HG03378 (cell line): ENCODE measurements at regions not wholly inside any gene's neighbourhood (a gene's known extent, or its start where the extent isn't known, plus 50 kb on each side); places are given as distances from the start of the nearest gene placed in this dataset.

Experiments
- ATAC-seq: cut with Tn5 transposase; IDR thresholded peaks from one replicate; pipeline ENCODE4 v1.9.1; 2021; ENCODE audit warnings: mild to moderate bottlenecking, moderate library complexity; ENCODE audit not compliant: unreplicated experiment

DNA sequence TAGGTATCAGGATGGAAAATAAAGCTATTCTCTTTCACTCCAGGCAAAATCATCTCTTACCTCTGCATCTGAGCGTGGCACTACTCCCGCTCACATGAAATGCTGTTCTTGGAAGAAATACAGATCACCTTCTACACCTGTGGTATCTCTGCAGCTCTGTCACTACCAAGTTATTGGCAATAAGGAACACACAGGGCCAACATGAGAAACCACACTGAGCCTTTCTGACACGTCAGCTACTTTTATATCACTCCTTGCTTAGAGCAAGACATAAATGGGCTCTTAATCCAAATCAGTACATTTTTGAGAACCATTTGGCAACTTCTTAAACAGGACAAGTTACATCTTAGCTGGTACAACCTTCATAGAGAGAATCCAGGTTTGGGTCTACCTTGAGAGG is 101.8 kb upstream of the GUCY1A1 start:
- no peak for ATAC-seq

DNA sequence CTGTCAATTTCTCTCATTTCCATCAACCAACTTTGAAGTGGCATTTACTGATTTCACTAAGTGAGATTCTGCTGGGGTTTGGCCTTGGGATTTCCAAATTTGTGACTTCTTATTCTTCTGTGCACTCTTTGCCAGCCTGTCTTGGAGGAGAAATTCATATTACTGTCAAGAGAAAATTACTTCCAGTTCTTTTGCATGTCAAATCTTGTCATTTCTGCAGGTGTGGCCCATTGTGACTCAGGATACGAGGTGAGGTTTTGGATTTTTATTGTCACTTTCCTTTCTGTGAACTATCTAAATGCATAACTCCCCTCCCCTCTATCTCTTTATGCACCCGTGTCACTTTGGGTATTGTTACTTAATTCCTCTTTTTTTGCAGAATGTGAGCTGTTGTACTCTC is 102.6 kb upstream of the GUCY1A1 start:
- no peak for ATAC-seq

DNA sequence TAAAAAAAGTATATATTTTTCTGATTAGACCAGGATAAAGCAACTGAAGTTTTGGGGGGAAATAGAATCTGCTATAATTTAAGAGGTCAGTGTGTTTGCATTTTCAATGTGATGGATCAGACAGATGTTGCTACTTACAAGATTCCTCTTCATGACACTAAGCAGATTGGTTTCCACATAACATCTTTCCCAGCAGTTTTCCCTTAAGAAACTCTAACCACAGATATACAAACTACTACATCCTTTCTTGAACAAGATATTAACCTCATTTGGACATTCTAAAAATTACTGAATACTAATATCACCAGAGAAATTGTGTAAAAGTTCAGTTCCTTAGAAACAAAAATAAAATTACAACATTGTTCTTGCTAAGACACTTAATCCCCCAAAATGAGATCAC is 106.7 kb upstream of the GUCY1A1 start:
- ATAC-seq: no peak

DNA sequence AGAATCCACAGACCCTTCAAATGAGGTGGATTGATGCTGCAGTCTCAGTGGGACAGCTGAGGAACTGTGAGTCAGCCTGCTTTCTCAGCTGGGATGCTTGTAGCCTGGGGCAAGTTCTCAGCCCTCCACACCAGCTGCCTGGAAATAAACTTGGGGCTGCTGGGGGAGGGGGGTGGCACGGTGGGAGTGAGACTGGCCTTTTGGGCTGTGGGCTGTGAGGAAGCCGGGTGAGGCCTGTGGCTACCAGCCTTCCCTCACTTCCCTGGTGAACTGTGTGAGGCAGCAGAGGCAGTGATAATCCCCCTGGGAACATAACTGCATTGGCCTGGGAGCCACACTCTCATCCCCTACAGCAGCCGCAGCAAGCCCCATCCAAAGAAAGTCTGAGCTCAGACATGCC is 114.5 kb upstream of the GUCY1A1 start:
- no peak for ATAC-seq

DNA sequence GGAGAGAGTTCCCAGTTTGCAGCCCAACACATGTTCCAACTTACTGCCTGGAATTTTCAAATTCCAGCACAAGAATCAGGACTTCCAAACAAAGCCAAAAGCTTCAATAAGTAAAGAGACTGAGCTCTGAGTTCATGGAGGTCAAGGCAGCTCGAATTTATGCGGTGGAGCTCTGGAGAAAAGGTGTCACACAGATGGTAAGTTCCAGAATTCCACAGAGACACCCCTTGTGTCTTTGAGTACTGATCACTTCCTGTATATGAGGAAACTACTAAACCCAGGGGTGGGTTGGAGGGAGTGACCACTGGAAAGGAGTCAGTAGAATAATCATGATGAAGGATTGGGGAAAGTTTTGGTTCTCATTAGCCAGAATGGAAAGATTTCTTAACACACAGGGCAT is 118.5 kb upstream of the GUCY1A1 start:
- no peak for ATAC-seq

DNA sequence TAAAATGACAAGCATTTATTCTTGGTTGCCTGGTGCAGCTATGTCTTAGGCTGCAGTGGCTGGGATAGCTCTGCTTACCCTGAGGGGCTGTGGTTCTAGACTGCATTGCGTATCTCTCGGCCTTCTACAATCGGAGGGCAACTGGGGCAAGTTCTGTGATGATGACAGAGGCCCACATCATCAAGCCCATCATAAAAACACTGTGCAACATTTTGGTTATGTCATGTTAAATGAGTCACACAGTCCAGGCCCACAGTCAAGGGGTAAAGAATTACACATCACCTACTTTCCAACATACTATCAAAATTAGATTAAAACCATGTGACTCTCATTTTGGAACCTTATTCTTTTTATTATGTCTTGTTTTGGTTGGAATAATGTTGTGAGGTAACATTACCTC is 120.2 kb upstream of the GUCY1A1 start:
- ATAC-seq: no peak

DNA sequence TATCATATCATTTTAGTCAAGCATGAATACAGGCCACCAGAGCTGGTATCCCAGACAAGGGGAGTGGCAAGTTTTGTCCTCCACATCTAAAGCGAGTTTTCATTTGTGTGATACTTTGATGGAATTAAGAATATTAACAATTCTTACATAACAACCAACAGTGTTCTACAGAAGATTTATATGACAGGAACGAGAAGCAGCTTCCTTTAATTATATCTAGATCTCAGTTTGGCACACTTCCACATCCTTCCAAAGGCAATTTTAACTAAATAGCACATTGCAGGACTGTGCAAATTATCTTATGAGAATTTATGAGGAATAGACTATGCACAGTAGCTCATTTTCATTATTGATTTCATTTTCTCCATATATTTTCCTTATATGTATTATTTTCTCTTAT is 121.2 kb upstream of the GUCY1A1 start:
- no peak for ATAC-seq

DNA sequence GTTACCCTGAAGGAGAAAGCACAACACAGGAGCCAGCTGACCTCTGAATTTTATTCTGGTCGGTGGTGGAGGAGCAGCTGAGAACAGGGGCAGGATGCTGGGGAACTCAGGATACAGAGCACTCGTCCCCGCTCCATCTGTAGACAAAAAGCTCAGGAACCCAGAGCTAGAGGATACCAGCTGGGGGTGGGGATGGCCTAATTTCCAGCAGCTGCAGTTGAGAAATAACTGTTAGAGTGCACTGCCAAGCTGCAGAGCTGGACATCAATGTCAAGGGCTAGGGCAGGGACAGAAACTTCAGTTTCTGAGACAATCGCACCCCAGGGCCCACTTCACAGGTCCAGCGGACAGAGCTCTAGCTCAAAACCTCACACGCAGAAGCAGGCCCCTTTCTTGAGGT is 122.1 kb upstream of the GUCY1A1 start:
- ATAC-seq: no peak

DNA sequence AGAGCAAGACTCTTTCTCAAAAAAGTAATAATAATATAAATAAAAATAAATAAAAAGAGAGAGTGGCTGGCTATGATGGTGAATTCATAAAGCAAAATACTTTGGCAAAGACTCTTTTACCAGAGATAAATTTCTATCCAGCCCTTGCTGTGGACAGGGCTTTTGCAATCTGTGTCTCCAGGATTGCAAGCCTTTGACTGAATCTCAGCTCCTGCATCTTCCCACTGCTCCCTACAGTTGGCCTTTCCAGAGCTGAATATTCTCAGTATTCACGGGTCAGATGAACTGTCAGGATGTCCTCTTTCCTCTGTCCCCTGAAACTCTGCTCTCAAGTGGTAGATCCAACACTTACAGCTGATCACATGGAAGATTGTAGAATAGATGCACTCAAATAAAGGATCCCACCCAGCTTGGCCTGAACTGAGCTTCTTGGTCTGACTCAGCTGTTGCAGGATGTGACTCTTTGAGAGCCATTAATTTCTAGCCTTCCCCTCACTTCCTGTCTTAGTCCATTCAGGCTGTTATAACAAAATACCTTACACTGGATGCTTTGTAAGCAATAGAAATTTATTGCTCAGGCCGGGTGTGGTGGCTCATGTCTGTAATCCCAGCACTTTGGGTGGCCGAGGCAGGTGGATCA is 123.4 kb upstream of the GUCY1A1 start:
- ATAC-seq: no peak

DNA sequence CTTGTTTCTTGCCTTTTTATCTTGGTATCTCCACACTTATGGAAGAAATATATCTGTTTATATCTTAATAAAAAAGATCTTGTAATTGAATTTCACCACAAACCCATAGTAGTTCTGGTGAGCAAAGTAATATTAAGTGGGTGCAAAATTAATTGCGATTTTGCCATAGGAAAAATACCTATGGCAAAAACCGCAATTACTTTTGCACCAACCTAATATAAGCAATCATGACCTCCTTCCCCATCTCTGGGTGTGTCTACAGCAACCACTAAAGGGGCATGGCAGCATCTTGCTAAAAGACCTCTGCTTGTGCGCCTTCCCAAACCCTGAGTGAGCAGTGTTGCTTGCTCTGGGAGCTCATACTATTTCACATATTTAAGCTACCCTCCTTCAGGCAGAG is 124.2 kb upstream of the GUCY1A1 start:
- ATAC-seq: no peak

DNA sequence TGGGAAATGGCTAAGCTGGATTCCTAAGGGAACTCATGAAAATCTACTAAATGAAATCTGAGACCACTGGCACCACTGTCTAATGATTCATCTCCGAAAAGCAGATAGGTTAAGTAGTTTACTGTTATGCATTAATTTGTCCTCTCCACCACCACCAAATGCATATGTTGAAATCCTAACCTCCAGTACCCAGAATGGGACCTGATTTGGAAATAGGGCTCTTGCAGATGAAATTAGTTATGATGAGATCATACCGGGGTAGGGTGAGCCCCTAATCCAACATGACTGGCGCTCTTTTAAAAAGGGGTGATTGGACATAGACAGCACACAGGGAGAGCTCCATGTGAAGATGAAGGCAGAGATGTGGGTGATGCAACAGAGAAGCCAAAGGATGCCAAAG is 124.9 kb upstream of the GUCY1A1 start:
- ATAC-seq: no peak

DNA sequence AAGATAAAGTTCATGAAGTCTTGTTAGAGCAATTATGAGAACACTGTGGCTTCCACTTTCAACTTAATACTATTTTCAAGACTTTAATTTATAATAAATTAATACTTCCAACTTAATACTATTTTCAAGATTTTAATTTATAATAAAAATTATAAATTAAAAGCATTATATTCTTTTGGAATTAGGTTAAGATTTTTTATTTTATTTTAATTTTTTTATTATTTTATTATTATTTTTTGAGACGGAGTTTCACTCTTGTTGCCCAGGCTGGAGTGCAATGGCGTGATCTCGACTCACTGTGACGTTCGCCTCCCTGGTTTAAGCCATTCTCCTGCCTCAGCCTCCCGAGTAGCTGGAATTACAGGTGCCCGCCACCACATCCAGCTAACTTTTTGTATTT is 126.0 kb upstream of the GUCY1A1 start:
- no peak for ATAC-seq

DNA sequence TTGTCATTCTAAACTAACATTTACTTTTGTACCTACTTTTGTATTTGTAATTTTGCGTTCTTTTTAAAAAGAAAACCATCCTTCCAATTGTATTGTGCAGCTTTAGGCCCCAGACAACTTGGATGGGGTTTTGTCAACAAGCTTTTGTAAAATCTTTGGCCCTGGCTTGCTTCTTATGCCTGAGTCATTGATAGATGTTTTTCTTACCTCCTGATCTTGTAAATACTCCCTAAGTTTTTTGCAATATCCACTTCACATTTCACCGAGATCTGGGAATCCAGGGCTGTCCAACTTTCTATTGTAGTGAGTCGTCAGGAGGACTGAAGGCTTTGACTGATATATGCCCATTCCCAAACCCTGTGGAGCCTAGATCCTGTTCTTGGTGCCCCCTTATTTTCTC is 126.9 kb upstream of the GUCY1A1 start:
- ATAC-seq: no peak

DNA sequence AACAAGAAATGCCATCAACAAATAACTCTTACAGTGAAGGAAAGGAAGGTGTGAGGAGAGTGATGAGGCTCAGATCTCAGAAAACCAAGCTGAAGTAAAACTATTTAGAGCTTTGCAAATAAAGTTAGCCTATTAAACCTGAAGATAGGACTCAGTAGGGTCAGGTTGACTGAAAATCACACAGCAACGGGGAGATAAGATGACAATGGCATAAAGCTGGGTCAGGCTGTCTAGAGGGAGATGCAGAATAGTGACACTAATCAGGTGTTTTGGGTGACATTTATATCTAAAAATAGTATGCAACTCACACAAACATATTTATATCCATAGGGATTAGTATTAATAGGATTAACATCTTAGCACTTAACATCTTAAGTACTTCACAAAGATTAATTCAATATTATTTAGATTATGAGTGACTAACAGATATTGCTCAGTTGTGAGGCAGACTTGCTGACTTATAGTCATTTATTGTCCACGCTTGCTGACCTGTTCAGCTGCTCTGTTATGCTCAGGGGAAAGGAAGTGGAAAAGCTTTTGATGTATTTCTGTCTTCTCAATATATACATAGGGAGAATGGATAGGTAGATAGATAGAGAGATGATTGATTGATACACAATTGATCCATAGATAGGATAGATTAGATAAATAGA is 130.7 kb upstream of the GUCY1A1 start:
- no peak for ATAC-seq

DNA sequence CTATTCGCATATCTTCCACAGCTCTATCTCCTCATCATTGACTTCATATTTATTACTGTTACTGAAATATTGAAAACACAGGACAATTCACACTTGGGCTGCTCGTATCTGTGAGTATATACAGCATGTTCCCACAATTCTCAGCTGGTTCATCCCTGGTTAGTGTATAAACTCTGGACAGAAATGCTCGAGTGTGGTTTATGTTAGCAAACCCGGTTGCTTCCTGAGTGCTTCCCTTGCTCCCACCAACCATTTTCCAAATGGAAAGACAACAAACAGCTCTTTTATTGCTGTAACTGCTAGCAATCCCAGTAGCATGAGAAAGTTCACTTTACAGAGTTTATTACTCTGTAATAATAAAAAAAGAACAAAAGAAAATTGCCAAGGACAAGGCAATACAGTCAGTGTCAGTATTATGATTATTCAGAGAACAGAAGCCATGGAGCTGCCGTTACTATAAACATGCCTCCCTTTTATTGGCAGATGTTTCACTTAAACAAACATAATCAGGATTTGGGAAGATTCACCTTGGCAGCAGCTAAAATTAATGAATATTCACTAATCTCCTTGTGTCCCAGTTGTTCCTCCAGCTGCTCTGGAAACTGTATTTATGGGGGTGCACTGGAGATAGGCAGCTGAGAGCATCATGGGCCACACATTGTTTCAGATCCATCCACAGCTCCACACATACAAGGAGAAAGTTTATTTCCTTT is 134.1 kb upstream of the GUCY1A1 start:
- no peak for ATAC-seq

DNA sequence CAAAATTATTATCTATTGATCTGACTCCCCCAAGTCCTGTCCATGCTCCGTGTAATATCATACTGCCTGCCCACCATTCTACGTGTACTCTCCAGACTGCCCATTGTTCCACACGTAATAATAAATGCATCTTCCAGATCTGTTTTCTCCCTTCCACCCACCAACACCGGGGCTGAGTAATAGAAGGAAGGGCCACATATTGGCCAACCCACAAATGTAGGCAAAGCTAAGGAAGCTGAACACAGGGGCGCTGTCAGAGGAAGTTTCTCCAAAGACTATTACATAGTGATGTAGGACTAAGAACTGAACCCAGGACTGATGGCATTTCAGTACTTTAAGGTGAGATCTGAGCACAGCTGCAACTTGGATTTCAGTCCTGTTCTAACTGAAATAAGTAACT is 135.8 kb upstream of the GUCY1A1 start:
- ATAC-seq: no peak

DNA sequence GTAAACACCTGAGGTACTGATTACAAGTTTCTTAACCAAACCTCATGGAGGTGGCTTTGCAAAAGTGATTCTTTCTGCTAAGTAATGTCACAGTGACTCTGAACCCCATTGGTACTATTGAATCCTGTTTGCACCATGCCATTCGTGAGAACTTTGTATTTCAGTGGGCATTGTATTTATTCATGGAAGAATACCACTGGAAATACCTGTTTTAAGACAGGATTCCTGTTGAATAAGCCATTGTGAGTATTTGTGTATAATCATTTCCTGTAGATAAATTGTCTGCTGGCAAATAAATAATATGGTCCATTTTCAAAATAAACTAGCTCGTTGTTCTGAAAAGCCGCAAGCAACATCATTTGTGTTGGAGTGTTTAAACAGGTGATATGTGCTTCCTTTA is 136.4 kb upstream of the GUCY1A1 start:
- ATAC-seq: no peak

DNA sequence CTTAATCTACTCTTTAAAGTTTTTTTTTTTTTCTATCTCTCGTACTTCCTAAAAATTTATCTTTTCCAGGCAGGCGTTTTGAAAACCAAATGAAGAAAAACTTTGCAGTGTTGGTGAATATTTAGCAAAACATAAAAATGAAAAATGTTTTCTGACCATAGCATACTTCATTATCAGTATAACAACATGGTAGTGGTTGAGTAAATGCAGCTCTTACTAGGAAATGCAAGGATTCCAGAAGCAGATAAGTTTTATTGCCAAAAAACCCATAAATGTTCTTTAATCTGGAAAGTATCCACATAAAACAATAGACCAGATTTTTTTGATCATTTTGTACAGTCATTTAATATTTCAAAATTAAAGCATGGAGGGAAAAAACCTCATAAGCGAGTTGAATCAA is 136.9 kb upstream of the GUCY1A1 start:
- no peak for ATAC-seq

DNA sequence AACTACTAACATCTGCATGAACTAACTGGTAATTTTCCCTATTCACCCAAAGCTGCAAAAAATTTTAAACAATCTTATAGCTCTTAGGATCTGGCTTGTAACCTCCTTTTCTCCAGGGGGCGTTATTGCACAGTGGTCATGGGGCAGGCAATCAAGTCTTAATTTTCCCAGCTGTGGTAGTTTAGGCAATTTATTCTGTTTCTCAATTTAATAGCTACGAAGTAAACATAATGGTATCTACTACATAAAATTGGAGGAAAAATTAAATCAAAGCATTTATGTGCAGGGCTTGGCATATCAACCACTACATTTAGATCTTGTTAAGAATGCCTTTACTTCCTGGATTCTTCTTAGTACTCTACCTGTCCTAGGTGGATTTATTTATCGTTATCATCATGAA is 137.4 kb upstream of the GUCY1A1 start:
- no peak for ATAC-seq

DNA sequence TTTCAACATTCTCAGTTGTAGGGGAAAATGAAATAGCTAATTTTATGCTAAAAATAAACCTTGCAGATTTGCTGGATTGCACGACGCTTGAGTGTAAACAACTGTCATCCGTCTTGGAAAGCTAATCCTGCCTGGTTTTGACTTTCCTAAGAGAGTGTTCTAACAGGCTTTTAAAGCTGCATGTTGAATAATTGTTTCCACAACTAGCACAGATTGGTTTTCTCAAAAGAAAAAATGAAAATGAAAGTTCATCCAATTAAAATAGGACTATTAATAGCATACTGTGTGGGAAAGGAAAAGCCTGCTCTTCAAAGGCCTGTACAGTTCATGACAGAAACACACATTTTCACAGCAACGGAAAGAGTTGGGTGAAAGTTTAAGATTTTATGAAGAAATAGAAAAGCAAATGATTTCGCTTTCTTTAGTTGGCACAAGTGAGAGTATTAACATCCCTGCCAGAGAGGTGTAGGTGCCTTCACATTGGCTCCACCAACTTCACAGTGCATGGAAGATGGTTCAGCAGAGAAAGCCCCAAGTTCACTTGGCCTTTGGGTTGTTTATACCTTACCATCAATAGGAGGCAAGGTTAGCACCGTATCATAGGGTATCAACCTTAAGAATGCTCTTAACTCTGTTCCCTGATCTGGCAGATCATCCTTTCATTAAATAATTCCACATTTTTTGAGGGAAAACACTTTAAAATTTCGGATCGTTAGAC is 140.0 kb upstream of the GUCY1A1 start:
- ATAC-seq: no peak

DNA sequence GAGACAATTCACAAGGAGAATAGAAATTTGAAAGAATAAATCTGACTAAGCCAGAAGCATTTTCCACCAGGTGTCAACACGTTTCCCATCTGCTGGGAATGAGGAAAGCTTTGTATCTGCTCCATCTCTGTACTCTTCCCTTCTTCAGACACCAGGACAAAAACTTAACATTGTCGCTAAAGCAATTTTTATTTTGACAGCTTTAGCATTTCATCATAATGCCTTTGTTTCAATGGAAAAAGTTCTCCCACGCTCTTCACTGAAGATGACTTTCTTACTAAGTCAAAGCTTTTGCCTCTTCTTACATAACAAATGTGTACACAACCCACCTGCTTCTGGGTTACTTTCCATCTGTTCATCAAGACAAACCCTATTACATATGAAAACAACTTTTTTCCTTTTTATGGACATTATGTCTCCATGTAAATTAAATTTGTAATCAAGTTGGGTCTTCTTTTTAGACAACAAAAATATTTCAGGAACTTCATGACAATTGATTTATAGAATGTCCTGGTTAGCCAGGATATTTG is 141.7 kb upstream of the GUCY1A1 start:
- no peak for ATAC-seq

DNA sequence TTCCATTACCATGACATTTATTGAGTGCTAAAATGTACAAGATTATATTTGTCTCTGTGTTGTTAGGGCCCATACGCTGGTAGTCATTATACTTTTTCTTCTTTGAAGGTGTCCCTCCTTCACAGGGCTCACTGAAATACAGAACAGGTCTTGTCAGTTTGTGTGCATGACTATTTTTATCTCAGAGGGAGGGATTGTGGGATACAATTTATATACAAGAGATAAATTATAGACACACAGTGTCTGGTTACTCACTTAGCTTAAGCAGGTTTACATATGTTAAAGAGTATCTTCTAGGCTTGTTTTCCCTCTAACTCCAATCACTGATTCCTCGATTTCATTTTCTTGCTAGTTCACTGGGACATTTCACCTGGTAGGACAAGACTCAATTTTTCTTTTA is 143.3 kb upstream of the GUCY1A1 start:
- no peak for ATAC-seq
